ENCODE measurements at regions not wholly inside any gene's neighbourhood (a gene's known extent, or its start where the extent isn't known, plus 50 kb on each side); places are given as distances from the start of the nearest gene placed in this dataset.

- H3K4me2 ChIP-seq (ENCODE audit: low read length), result peak overlapping the region; percentile 59
- TF ChIP-seq EZH2 (IDR thresholded peaks at IDR 0.05; ENCODE audit: borderline replicate concordance, low read length) (no peak), CTCF (IDR thresholded peaks at IDR 0.05; ENCODE audit: low read length) (no peak)
- H2AFZ ChIP-seq (ENCODE audit: low read length), result no peak overlapping the region
- H3K9ac ChIP-seq (ENCODE audit: low read length), result peak overlapping the region; percentile 58
- H3K36me3 ChIP-seq (ENCODE audit: insufficient read depth, low read length), result no peaks in the 10 kb centered on the region
- H4K20me1 ChIP-seq (ENCODE audit: insufficient read depth, low read length), result no peaks in the 10 kb centered on the region
- peak overlapping the region; percentile 83 for H3K27ac ChIP-seq (ENCODE audit: low read depth, low read length, poor library complexity, severe bottlenecking)
- H3K4me3 ChIP-seq (ENCODE audit: low read depth, low read length, poor library complexity, severe bottlenecking), result peak overlapping the region; percentile 21
- H3K27me3 ChIP-seq (ENCODE audit: insufficient read depth, low read length), result no peaks in the 10 kb centered on the region
- H3K4me1 ChIP-seq (ENCODE audit: insufficient read depth, low read length, severe bottlenecking), result peaks cover 71% of the 10 kb centered on the region
- no peaks in the 10 kb centered on the region for H3K9me2 ChIP-seq (ENCODE audit: low read depth, low read length)
- H3K79me2 ChIP-seq (ENCODE audit: insufficient read depth, low read length), result no peaks in the 10 kb centered on the region
- no peaks in the 10 kb centered on the region for H3K9me3 ChIP-seq (ENCODE audit: low read length)
- no peaks in the 10 kb centered on the region for H3F3A ChIP-seq (ENCODE audit: insufficient read depth, low read length)
Observed at GRCh38 chr7:9962742-9963141, 1010.9 kb upstream of the PHF14 start.

- Histone ChIP-seq H3F3A (ENCODE audit: insufficient read depth, low read length) (no peaks in the 10 kb centered on the region), H3K4me2 (ENCODE audit: low read length) (peak overlapping the region; percentile 2), H4K20me1 (ENCODE audit: insufficient read depth, low read length) (no peaks in the 10 kb centered on the region), H2AFZ (ENCODE audit: low read length) (peak overlapping the region; percentile 57), H3K27ac (ENCODE audit: low read depth, low read length, poor library complexity, severe bottlenecking) (peak overlapping the region; percentile 47), H3K36me3 (ENCODE audit: insufficient read depth, low read length) (no peaks in the 10 kb centered on the region), H3K9me3 (ENCODE audit: low read length) (no peaks in the 10 kb centered on the region), H3K4me1 (ENCODE audit: insufficient read depth, low read length, severe bottlenecking) (peaks cover 39% of the 10 kb centered on the region), H3K9ac (ENCODE audit: low read length) (peak overlapping the region; percentile 28; the same call in 1 of the 2 replicates), H3K9me2 (ENCODE audit: low read depth, low read length) (no peaks in the 10 kb centered on the region), H3K27me3 (ENCODE audit: insufficient read depth, low read length) (no peaks in the 10 kb centered on the region), H3K79me2 (ENCODE audit: insufficient read depth, low read length) (no peaks in the 10 kb centered on the region), H3K4me3 (ENCODE audit: low read depth, low read length, poor library complexity, severe bottlenecking) (no peak overlapping the region)
- TF ChIP-seq CTCF (IDR thresholded peaks at IDR 0.05; ENCODE audit: low read length) (no peak), EZH2 (IDR thresholded peaks at IDR 0.05; ENCODE audit: borderline replicate concordance, low read length) (no peak)
Observed at GRCh38 chr7:9978106-9979064, 995.3 kb upstream of the PHF14 start.

GRCh38 chr7:9981742-9982349, 991.8 kb upstream of the PHF14 start:
- no peak overlapping the region for H3K9ac ChIP-seq (ENCODE audit: low read length)
- H2AFZ ChIP-seq (ENCODE audit: low read length), result no peak overlapping the region; the same call in 1 of the 2 replicates
- H3K27me3 ChIP-seq (ENCODE audit: insufficient read depth, low read length), result no peaks in the 10 kb centered on the region
- no peaks in the 10 kb centered on the region for H3K9me2 ChIP-seq (ENCODE audit: low read depth, low read length)
- no peaks in the 10 kb centered on the region for H3K36me3 ChIP-seq (ENCODE audit: insufficient read depth, low read length)
- H3K4me3 ChIP-seq (ENCODE audit: low read depth, low read length, poor library complexity, severe bottlenecking), result no peak overlapping the region
- no peaks in the 10 kb centered on the region for H3K9me3 ChIP-seq (ENCODE audit: low read length)
- no peaks in the 10 kb centered on the region for H3F3A ChIP-seq (ENCODE audit: insufficient read depth, low read length)
- H3K4me2 ChIP-seq (ENCODE audit: low read length), result no peak overlapping the region
- no peaks in the 10 kb centered on the region for H4K20me1 ChIP-seq (ENCODE audit: insufficient read depth, low read length)
- H3K79me2 ChIP-seq (ENCODE audit: insufficient read depth, low read length), result no peaks in the 10 kb centered on the region
- no peak for TF ChIP-seq CTCF (IDR thresholded peaks at IDR 0.05; ENCODE audit: low read length)
- TF ChIP-seq EZH2 (IDR thresholded peaks at IDR 0.05; ENCODE audit: borderline replicate concordance, low read length), result no peak
- no peak overlapping the region for H3K27ac ChIP-seq (ENCODE audit: low read depth, low read length, poor library complexity, severe bottlenecking)
- H3K4me1 ChIP-seq (ENCODE audit: insufficient read depth, low read length, severe bottlenecking), result peaks cover 42% of the 10 kb centered on the region

Data from OCI-LY1 (cell line).